ENCODE measurements at regions not wholly inside any gene's neighbourhood (a gene's known extent, or its start where the extent isn't known, plus 50 kb on each side); places are given as distances from the start of the nearest gene placed in this dataset.

GRCh38 chr3:110664148-110664547, 407.5 kb upstream of the NECTIN3 start:
- Histone ChIP-seq H3K4me3 (ENCODE audit: low read depth in 1 of 3, low read length in 3 of 3) (no peak overlapping the region), H3K27me3 (ENCODE audit: control insufficient read depth in 4 of 4, insufficient read depth in 4 of 4, low read length in 3 of 4) (no peaks in the 10 kb centered on the region), H3K4me1 (ENCODE audit: control insufficient read depth in 4 of 4, insufficient read depth in 4 of 4, low read length in 3 of 4) (no peaks in the 10 kb centered on the region), H3K36me3 (ENCODE audit: control insufficient read depth in 4 of 4, insufficient read depth in 3 of 4, low read depth in 1 of 4, low read length in 3 of 4) (no peaks in the 10 kb centered on the region), H3K9ac (ENCODE audit: low read depth in 1 of 2, low read length in 2 of 2) (no peak overlapping the region), H3K27ac (ENCODE audit: low read depth in 1 of 2, low read length in 2 of 2) (no peak overlapping the region), H3K9me3 (ENCODE audit: control insufficient read depth in 4 of 4, low read length in 3 of 4) (no peaks in the 10 kb centered on the region)
- no peak for DNase-seq (ENCODE audit: low spot score)
- TF ChIP-seq TAF1 (conservative IDR thresholded peaks at IDR 0.05) (no peak), SP1 (IDR thresholded peaks at IDR 0.05) (no peak), ZBTB33 (IDR thresholded peaks at IDR 0.05) (no peak), HNF4A (conservative IDR thresholded peaks at IDR 0.05) (no peak), FOXA1 (IDR thresholded peaks at IDR 0.05) (no peak), HNF4G (IDR thresholded peaks at IDR 0.05) (no peak)
- 79% methylated on average over 2 of the region's 2 CpGs for WGBS

GRCh38 chr3:110666495-110666894, 405.1 kb upstream of the NECTIN3 start:
- no peak overlapping the region for H3K27ac ChIP-seq (ENCODE audit: low read depth in 1 of 2, low read length in 2 of 2)
- no peaks in the 10 kb centered on the region for H3K27me3 ChIP-seq (ENCODE audit: control insufficient read depth in 4 of 4, insufficient read depth in 4 of 4, low read length in 3 of 4)
- no peak overlapping the region for H3K9ac ChIP-seq (ENCODE audit: low read depth in 1 of 2, low read length in 2 of 2)
- H3K4me3 ChIP-seq (ENCODE audit: low read depth in 1 of 3, low read length in 3 of 3), result no peak overlapping the region
- no peak for DNase-seq (ENCODE audit: low spot score)
- H3K36me3 ChIP-seq (ENCODE audit: control insufficient read depth in 4 of 4, insufficient read depth in 3 of 4, low read depth in 1 of 4, low read length in 3 of 4), result no peaks in the 10 kb centered on the region
- H3K4me1 ChIP-seq (ENCODE audit: control insufficient read depth in 4 of 4, insufficient read depth in 4 of 4, low read length in 3 of 4), result no peaks in the 10 kb centered on the region
- H3K9me3 ChIP-seq (ENCODE audit: control insufficient read depth in 4 of 4, low read length in 3 of 4), result peaks cover 2 to 5% (median 3%) of the 10 kb centered on the region in 4 donors
- 96% methylated on average over 2 of the region's 2 CpGs for WGBS
- no peak for TF ChIP-seq ATF3 (IDR thresholded peaks at IDR 0.05)
- no peak for TF ChIP-seq FOXA1 (IDR thresholded peaks at IDR 0.05)
- TF ChIP-seq NR2F2 (IDR thresholded peaks at IDR 0.05), result no peak
- no peak for TF ChIP-seq YY1 (IDR thresholded peaks at IDR 0.05)
- no peak for TF ChIP-seq RXRA (IDR thresholded peaks at IDR 0.05)
- no peak for TF ChIP-seq EGR1 (IDR thresholded peaks at IDR 0.05; ENCODE audit: low read depth in 2 of 2)
- TF ChIP-seq CTCF (IDR thresholded peaks at IDR 0.05; ENCODE audit: low read depth, low read length, missing input control), result no peak
- no peak for TF ChIP-seq FOXA2 (IDR thresholded peaks at IDR 0.05)
- TF ChIP-seq MAX (IDR thresholded peaks at IDR 0.05), result no peak
- no peak for TF ChIP-seq RAD21 (IDR thresholded peaks at IDR 0.05)
- TF ChIP-seq ZBTB33 (IDR thresholded peaks at IDR 0.05), result no peak
- no peak for TF ChIP-seq JUND (IDR thresholded peaks at IDR 0.05)
- no peak for TF ChIP-seq HNF4G (IDR thresholded peaks at IDR 0.05)
- no peak for TF ChIP-seq SP1 (IDR thresholded peaks at IDR 0.05)
- no peak for TF ChIP-seq REST (IDR thresholded peaks at IDR 0.05)
